HG03097 (cell line): ENCODE measurements at regions not wholly inside any gene's neighbourhood (a gene's known extent, or its start where the extent isn't known, plus 50 kb on each side); places are given as distances from the start of the nearest gene placed in this dataset.

ENCODE experiments used
- ATAC-seq: cut with Tn5 transposase; IDR thresholded peaks from one replicate; pipeline ENCODE4 v1.9.1; 2021; ENCODE audit not compliant: unreplicated experiment, low FRiP score

DNA sequence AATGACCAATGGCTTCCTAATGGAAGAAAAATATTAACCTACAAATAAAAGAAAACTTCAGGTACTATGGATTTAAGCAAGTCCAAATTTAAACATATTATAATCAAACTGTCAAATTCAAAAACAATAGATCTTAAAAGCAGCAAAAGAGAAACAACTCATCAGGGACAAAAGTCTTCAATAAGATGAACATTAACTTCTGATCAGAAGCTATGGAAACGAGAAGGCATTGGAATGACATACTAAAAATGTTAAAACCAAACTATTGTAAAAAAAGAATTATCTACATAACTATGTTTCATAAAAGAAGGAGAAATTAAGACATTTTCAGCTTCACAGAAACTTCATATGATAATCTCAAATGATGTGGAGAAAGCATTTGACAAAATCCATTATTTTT is 334.7 kb downstream of the ANKRD7 start:
- ATAC-seq = no peak

GRCh38 chr7:118563311-118563710 is 338.8 kb downstream of the ANKRD7 start:
- ATAC-seq = no peak

DNA sequence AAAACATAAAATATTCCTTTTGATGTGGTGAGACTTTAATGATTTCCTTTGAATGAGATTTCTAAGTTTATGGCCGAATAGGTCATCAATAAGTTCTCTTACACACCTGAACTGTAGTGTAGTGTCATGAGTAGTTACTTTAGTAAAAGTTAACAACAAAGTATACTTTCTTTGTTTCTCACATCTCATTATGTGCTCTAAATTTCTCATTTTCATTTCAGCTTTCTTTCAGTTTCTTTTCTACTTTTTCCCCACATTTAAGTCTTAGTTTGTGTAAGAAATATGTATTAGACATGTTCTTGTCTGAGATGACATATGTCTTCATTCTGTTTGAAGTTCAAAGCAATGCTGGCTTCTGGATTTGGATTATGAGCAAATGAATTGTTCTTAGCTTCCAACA is 348.1 kb downstream of the ANKRD7 start:
- ATAC-seq = no peak

- no peak for ATAC-seq
Observed at GRCh38 chr7:118573085-118573484, 348.6 kb downstream of the ANKRD7 start.

- ATAC-seq = no peak
Observed at GRCh38 chr7:118575393-118575948, 351.0 kb downstream of the ANKRD7 start.

DNA sequence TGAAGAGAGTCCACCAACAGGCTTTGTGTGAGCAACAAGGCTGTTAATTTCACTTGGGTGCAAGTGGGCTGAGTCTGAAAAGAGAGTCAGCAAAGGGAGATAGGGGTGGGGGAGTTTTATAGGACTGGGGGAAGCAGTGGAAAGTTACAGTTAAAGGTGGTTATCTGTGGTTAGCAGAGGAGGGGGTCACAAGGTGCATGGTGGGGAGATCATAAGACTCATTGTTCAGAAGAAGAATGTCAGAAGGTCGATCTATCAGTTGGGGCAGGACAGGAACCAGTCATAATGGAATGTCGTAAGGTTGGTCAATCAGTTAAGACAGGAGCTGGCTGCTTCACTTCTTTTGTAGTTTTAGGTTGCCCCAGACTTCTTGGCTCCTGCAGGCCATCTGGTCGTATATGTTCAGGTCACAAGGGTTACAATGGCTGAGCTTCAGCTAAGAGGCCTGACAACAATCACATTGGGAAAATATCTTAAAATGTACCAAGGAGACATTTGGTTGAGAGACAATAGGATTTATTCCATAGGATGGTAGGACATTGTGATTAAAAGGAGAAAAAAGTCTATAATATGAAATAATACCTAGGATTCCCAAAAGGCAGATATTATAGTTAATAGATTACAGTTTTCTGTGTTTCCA is 356.4 kb downstream of the ANKRD7 start:
- no peak for ATAC-seq

- ATAC-seq = no peak
Observed at GRCh38 chr7:118583641-118584040, 359.1 kb downstream of the ANKRD7 start.

- ATAC-seq = no peak
Observed at GRCh38 chr7:118586248-118586647, 361.7 kb downstream of the ANKRD7 start.

DNA sequence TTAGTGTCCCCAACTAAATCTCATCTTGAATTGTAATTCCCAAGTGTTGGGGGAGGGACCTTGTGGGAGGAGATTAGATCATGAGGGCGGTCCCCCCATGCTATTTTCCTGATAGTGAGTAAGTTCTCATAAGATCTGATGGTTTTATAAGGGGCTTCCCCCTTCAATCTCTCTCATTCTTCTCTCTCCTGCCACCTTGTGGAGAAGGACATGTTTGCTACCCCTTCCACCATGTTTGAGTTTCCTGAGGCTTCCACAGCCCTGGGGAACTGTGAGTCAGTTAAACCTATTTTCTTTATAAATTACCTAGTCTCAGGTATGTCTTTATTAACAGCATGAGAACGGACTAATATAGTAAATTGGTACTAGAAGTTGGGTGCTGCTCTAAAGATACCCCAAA is 365.6 kb downstream of the ANKRD7 start:
- ATAC-seq = peak; percentile 74

DNA sequence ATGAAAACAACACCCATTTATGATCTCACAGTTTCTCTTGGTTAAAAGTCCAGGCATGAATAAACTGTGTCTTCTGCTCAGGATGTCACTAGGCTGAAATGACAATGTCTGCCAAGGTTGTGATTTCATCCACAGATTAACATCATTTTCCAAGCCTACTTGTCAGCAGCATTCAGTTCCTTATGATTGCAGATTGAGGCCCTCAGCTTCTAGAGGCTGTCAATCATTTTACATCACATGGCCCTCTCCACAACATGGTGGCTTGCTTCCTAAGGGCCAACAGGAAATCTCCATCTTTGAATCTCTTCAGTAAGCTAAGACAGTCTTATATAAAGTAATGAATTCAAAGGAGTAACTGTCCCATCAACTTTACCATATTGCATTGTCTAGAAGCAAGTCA is 377.6 kb downstream of the ANKRD7 start:
- ATAC-seq = no peak

GRCh38 chr7:118606602-118607001 is 382.1 kb downstream of the ANKRD7 start:
- ATAC-seq = no peak

DNA sequence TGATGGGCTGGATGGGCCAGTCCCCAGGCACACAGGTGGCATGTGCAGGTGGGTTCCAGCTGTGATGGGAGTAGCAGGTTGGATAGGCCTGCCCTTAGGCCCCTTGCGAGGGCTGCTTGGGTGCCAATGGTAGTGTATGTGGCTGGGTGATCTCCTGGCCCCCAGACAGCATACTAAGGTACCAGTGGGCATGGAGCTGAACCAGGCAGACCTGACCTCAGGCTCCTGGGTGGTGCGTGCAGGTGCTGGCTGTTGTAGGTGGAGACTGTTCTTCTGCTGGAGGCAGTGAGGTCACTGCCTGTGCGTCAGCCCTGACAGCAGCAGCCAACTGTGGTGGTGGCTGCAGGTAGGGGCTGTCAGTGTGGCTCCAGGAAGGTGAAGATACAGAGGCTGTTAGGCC is 384.7 kb downstream of the ANKRD7 start:
- ATAC-seq = no peak

GRCh38 chr7:118615681-118616080 is 391.2 kb downstream of the ANKRD7 start:
- ATAC-seq = no peak

DNA sequence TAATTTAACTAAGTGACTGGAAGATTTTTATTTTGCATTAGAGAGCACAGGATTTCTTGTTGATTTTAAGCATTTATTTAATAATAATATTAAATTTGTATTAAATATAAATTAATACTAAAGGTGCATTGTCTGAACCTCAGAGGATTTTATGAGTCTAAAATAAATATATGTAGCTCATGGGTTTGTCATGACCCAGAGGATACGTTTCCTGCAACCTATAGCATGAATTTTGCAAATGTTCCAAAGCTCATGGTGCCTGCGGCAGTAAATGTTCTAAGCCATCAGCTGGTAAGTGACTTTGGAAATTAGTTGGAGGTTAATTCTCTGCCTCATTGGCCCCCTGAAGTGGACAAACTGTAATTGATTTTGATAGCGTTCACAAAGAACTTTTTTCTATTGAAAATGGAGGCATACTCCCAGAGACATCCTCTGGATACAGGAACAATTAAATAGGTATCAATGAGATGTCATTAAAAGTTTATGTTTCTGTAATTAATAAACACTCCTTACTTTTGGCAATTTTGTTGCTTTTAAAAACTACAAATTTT is 397.4 kb downstream of the ANKRD7 start:
- no peak for ATAC-seq

GRCh38 chr7:118626739-118627138 is 402.2 kb downstream of the ANKRD7 start:
- ATAC-seq = no peak

DNA sequence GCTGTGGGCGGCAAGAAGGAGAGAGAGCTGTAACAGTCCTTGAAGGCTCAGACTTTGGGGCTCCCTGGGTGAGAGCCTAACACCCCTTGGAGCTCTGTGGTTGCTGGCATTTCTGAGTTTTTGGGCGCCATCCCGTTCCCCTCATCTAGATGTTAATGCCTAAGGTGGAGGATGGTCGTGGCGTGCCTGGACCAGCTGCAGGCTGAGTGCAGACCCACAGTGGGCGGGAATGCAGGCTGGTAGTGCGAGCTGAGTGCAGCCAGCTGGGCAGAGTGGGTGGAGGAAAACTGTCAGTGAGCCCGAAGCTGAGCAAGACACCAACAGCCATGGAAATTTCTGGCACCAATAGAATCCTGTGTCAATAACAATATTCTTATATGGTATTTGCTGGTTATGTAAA is 403.0 kb downstream of the ANKRD7 start:
- ATAC-seq = no peak

GRCh38 chr7:118629898-118630438 is 405.5 kb downstream of the ANKRD7 start:
- no peak for ATAC-seq

GRCh38 chr7:118642396-118642795 is 417.9 kb downstream of the ANKRD7 start:
- ATAC-seq = no peak

DNA sequence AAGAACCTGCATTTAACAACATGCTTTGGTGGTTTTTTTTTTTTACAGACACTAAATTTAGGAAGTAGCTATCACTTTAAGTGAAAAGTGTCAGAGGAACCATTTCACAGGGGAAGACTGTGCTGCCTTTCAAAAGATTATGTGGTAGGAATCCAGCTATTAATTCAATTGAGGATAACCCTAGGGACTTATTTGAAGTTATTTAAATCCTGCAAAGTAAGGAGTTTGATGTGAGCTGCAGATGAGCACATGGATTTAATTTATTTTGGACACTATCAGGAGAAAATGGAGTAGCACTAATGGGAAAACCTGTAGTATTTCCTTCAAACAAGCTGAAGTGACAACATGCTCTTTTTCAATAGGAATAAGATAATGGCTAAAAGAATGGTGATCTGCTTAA is 419.8 kb downstream of the ANKRD7 start:
- ATAC-seq = no peak

DNA sequence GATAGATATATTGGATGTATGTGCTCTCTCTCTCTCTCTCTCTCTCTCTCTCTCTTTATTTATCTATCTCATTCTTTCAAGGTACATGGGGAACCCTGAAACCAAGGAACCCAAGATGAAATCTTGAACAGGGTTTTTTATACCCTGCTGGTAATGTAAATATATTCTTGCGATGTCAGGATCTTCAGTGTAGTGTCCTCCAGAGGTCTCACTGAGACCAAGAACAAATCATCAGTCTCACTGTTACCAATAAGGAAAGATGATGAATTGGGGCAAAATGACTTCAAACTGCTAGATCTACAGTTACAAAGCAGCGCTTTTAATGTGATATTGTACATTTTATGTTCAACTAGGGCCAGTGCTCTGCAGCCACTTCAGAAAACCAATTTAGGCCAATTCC is 423.5 kb downstream of the ANKRD7 start:
- no peak for ATAC-seq

DNA sequence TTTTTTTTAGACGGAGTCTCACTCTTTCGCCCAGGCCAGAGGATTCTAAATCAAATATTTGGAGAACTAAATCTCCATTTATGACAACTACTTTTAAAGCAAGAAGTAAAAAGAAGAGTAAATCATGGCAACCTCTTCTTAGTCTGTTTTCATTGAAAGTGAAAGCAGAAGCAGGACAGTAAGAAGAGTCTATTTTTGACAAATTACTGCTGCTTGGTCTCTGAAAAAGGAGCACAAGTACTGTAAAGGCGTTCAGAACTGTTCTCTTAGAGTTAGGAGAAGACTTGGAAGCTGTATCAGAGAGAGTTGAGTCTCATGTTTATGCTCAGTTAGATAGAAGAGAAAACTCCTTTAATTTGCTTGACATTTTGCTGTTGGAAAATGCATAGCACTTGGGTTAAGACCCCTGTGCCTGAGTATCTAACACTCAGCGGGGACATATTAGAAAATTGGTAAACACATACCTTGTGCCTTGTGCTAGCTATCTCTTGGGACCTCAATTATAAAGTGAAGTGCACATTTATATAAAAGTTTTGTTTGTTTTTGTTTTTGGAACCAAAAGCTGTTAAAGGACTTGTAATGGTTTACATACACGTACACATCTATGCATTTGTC is 433.0 kb downstream of the ANKRD7 start:
- ATAC-seq = no peak

- ATAC-seq = no peak
Observed at GRCh38 chr7:118662266-118662665, 437.8 kb downstream of the ANKRD7 start.
